Brain microvascular endothelial cell (primary cell): ENCODE measurements at regions not wholly inside any gene's neighbourhood (a gene's known extent, or its start where the extent isn't known, plus 50 kb on each side); places are given as distances from the start of the nearest gene placed in this dataset.

Experiments used
- DNase-seq: peaks from one replicate; pipeline ENCODE4 v3.0.0-alpha.2; 2020
- H3K27ac ChIP-seq: fragments of 250-450 bp; sonication (Bioruptor Pico); 2 replicates; pipeline ENCODE4 v1.5.1; 2020; ENCODE audit warnings: mild to moderate bottlenecking, moderate library complexity
- H3K27me3 ChIP-seq: fragments of 250-450 bp; sonication (Bioruptor Pico); replicated peaks from 2 replicates; pipeline ENCODE4 v1.5.1; 2020; ENCODE audit warnings: mild to moderate bottlenecking
- H3K36me3 ChIP-seq: fragments of 250-450 bp; sonication (Bioruptor Pico); replicated peaks from 2 replicates; pipeline ENCODE4 v1.5.1; 2020; ENCODE audit warnings: mild to moderate bottlenecking
- H3K4me3 ChIP-seq: 2 replicates; pipeline ENCODE4 v1.5.1; 2011; ENCODE audit warnings: low read depth, mild to moderate bottlenecking, control low read depth, low read length, moderate library complexity
- in situ Hi-C: cut with HindIII; loops from 2 replicates; pipeline ENCODE4 v1.10.0; 2017; ENCODE audit warnings: low sequenced_read_pairs, low pct_ligation_motif_present
- TF ChIP-seq, protein P1 (sequence below): IDR thresholded peaks from 2 replicates; pipeline ENCODE4 v1.5.1; 2011; ENCODE audit warnings: low read depth, mild to moderate bottlenecking, moderate library complexity, low read length, control low read depth, inconsistent platforms; ENCODE audit errors: missing control alignments

DNA sequence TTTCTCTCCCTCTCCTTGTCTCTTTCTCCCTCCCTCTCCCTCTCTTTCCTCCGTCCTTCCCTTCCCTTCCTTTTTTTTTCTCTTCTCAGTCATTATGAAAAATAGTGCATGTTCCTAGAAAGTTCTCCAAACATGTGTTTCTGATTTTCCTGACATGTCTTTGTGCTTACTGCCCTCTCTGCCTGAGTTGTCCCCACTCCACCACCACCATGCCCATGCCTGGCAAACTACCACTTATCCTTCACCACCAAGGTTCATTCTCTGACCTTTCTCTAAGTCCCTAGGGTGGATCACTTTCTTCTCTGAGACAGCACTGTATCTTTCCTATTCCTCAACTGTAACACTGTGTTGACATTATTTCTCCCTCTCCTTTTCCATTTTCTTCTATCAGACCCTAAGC lies 98.2 kb downstream of the LACC1 start:
- Histone ChIP-seq H3K36me3 (no peaks in the 10 kb centered on the region), H3K27me3 (no peaks in the 10 kb centered on the region), H3K4me3 (no peak overlapping the region), H3K27ac (no peak overlapping the region)
- TF ChIP-seq, protein P1, sequence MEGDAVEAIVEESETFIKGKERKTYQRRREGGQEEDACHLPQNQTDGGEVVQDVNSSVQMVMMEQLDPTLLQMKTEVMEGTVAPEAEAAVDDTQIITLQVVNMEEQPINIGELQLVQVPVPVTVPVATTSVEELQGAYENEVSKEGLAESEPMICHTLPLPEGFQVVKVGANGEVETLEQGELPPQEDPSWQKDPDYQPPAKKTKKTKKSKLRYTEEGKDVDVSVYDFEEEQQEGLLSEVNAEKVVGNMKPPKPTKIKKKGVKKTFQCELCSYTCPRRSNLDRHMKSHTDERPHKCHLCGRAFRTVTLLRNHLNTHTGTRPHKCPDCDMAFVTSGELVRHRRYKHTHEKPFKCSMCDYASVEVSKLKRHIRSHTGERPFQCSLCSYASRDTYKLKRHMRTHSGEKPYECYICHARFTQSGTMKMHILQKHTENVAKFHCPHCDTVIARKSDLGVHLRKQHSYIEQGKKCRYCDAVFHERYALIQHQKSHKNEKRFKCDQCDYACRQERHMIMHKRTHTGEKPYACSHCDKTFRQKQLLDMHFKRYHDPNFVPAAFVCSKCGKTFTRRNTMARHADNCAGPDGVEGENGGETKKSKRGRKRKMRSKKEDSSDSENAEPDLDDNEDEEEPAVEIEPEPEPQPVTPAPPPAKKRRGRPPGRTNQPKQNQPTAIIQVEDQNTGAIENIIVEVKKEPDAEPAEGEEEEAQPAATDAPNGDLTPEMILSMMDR = no peak
- DNase-seq = no peak
- in situ Hi-C loops = no loop called here

DNA sequence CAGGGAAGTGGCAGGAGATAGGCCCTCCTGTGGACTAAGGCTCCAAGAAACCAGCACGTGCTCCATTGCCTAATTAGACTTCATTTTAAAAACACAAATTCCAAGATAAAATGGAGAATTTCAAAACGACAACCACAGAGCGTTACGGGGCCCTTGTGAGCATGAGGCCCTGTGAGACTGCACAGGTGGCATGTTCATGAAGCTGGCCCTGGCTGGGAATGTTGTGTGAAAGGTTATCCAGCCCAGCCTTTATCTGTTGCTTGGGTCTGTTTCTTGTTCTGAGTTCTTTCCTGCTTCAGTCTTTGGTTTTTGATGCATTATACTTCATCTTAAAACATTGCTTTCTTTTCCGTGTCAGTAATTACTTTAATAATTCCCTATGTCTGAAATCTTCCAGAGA lies 99.0 kb downstream of the LACC1 start:
- TF ChIP-seq, protein P1 = no peak
- Histone ChIP-seq H3K27ac (no peak overlapping the region), H3K4me3 (no peak overlapping the region), H3K36me3 (no peaks in the 10 kb centered on the region), H3K27me3 (no peaks in the 10 kb centered on the region)
- in situ Hi-C loops = no loop called here
- DNase-seq = no peak

DNA sequence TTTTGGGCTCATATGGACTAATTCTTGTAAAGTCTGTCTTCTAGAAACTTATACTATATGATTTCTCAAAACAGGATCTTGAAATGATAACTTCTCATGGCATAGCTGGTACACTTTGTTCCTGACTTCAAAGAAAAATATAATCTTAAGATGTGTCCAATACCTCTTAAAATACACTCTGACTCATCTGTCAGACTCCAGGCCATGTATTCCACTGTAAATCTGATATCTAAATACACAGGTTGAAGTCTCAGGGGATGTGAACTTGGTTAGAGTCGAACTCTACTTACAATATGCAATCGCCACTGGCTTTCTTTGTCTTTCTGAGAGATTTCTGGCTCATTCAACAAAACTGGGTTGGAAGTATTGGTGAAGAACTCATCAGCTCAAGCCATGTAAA lies 99.8 kb downstream of the LACC1 start:
- in situ Hi-C loops = no loop called here
- Histone ChIP-seq H3K27me3 (no peaks in the 10 kb centered on the region), H3K4me3 (no peak overlapping the region), H3K27ac (no peak overlapping the region), H3K36me3 (no peaks in the 10 kb centered on the region)
- TF ChIP-seq, protein P1 = no peak
- no peak for DNase-seq

DNA sequence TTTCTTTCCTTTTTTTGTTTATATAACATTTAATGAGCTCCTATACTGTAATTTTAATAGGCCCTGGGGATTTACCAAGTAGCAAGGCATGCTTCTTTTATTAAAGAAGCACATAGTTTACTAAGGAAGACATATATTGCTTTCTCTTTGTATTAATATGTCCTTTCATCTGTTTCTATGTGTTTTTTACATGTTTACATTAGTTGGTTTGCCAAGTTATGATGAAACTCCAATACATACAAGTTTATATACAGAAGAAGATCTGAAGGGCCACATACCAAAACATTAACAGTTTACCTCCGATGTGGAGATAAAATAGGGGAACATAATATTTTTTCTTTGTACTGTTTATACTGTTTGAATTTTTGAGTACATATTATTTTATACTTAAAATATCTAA lies 100.9 kb downstream of the LACC1 start:
- H3K36me3 ChIP-seq = no peaks in the 10 kb centered on the region
- no peak for DNase-seq
- in situ Hi-C loops = no loop called here
- TF ChIP-seq, protein P1 = no peak
- H3K4me3 ChIP-seq = no peak overlapping the region
- H3K27ac ChIP-seq = no peak overlapping the region
- no peaks in the 10 kb centered on the region for H3K27me3 ChIP-seq

DNA sequence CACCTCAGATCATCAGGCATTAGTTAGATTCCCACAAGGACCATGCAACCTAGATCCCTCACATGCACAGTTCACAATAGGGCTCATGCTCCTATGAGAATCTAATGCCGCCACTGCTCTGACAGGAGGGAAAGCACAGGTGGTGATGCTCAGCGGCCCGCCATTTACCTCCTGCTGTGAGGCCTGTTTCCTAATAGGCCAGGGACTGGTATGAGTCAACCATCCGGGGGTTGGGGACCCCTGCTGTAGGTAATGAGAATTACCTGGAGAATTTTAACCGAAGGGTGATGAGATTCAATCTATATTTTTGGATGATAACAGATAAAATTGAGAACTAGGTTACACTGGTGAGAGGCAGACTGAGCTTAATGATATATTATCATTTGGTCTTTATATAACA lies 101.4 kb downstream of the LACC1 start:
- no peak overlapping the region for H3K27ac ChIP-seq
- H3K36me3 ChIP-seq = no peaks in the 10 kb centered on the region
- TF ChIP-seq, protein P1 = peak; percentile 16
- no peak overlapping the region for H3K4me3 ChIP-seq
- DNase-seq = no peak
- in situ Hi-C loops = no loop called here
- no peaks in the 10 kb centered on the region for H3K27me3 ChIP-seq

DNA sequence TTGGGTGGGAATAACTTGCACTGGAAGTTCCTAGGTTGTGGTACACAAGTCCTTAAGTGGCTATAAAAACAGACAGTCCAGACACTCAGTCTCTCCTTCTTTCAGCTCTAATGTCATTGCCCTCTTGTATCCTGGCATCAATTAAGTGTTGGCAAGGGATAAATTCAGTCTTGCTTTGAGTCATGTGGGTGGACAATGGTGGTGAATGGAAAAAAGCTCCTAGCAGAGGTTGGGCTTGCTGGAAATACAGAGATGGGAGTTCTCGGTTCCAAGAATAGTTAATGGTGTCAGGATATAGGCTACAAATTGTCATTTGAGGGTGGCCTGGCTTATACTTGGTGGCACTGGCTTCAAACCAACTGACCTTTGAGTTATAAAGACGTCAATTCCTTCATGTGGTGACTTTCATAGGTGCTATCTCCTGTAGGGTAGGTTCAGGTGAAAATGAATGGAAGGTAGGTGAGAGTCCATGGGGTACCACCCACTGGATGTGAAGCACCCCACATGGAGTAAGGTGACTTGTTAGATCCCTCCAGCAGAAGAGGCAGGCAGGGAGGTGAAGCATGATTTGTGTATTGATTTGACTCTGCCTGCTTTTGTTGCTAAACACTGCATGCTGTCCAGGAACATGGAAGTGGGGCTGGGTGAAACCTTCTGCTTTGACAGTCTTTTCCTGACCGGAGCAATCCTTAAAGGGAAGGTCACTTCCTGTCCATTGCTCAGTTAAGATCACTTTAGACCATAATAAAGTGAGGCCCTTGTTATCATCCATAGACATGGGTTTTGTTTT lies 102.0 kb downstream of the LACC1 start:
- Histone ChIP-seq H3K36me3 (no peaks in the 10 kb centered on the region), H3K27me3 (no peaks in the 10 kb centered on the region), H3K4me3 (no peak overlapping the region), H3K27ac (no peak overlapping the region)
- in situ Hi-C loops = no loop called here
- no peak for DNase-seq
- TF ChIP-seq, protein P1 = no peak
